ENCODE measurements at regions not wholly inside any gene's neighbourhood (a gene's known extent, or its start where the extent isn't known, plus 50 kb on each side); places are given as distances from the start of the nearest gene placed in this dataset.

DNA sequence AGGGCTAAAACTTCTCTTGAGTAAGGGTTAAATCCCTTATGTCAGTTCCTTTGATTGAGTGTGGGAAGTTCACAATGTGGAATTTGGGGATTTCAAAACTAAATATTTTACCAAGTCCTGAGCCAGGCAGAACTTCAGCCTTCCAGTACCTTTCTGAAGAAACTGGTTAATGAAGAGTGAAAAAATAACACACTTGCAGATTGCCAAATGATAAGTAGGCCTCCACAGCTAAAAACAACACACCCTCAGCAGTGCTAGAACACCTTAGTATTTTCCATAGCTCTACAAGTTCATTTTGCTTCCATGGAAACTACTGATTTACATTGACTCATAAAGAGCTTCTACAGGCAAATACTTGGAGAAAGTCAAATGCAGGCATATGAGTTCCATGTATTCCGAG, 326.8 kb downstream of the ZNF674 start:
- H2BK5ac ChIP-seq (ENCODE audit: low read depth, low read length, poor library complexity, severe bottlenecking) = no peak overlapping the region
- no peak overlapping the region for H3K23ac ChIP-seq (ENCODE audit: low read depth, low read length)
- no peak overlapping the region for H3K27ac ChIP-seq (ENCODE audit: insufficient read depth, low read length)
- no peak overlapping the region for H3K18ac ChIP-seq (ENCODE audit: low read depth, low read length)
- H2BK120ac ChIP-seq (ENCODE audit: low read depth, low read length) = no peak overlapping the region
- ATAC-seq (ENCODE audit: low read depth) (no peak), DNase-seq (no peak)
- no peaks in the 10 kb centered on the region for H3K4me1 ChIP-seq (ENCODE audit: control insufficient read depth, insufficient read depth, low read length)
- no peak overlapping the region for H2AK5ac ChIP-seq (ENCODE audit: low read depth, low read length)
- H2BK20ac ChIP-seq (ENCODE audit: low read depth, low read length) = no peak overlapping the region
- no CpG with 5 or more reads among the region's 1 CpG for WGBS, 2 experiments (ENCODE audit: extremely low coverage in 2 of 2, insufficient read length in 1 of 2)
- dilution Hi-C loops (cut with HindIII; ENCODE audit: low sequenced_read_pairs, unreplicated experiment) = no loop called here
- H3K9me3 ChIP-seq (ENCODE audit: control insufficient read depth, insufficient read depth, low read length) = no peaks in the 10 kb centered on the region
- no peaks in the 10 kb centered on the region for H3K36me3 ChIP-seq (ENCODE audit: control insufficient read depth, insufficient read depth, low read length)
- no peak overlapping the region for H2BK15ac ChIP-seq (ENCODE audit: low read depth, low read length)
- H3K4me3 ChIP-seq (ENCODE audit: insufficient read depth, low read depth, low read length) = no peak overlapping the region
- intact Hi-C loops (cut with micrococcal nuclease) = no loop called here
- no peaks in the 10 kb centered on the region for H3K9me1 ChIP-seq (ENCODE audit: insufficient read depth, low read length)
- in situ Hi-C loops (cut with MboI; ENCODE audit: low sequenced_read_pairs) = no loop called here
- POLR2A ChIA-PET (ENCODE audit: unreplicated experiment) = no interaction called here
- H2AFZ ChIP-seq (replicated peaks; ENCODE audit: low read length, poor library complexity) = no peak overlapping the region
- no peak overlapping the region for H3K9ac ChIP-seq (ENCODE audit: low read depth, low read length)
- no peak overlapping the region for H2AK9ac ChIP-seq (replicated peaks; ENCODE audit: low read depth, low read length, poor library complexity)
- no peak overlapping the region for H3K4me2 ChIP-seq (ENCODE audit: low read depth, low read length)
- H3K56ac ChIP-seq (ENCODE audit: extremely low read depth, insufficient read depth, low read length) = no peak overlapping the region
- H3K14ac ChIP-seq (replicated peaks; ENCODE audit: low read depth, low read length) = no peak overlapping the region
- H3K79me1 ChIP-seq (ENCODE audit: low read depth in 1 of 2, low read length in 2 of 2) = no peaks in the 10 kb centered on the region
- CTCF ChIA-PET = no interaction called here
- TF ChIP-seq CEBPB (IDR thresholded peaks at IDR 0.05; ENCODE audit: low read depth, low read length) (no peak), CHD1 (IDR thresholded peaks at IDR 0.05; ENCODE audit: low read depth, low read length) (no peak), RFX5 (IDR thresholded peaks at IDR 0.05; ENCODE audit: low read depth, low read length) (no peak), BHLHE40 (IDR thresholded peaks at IDR 0.05; ENCODE audit: low read depth, low read length) (no peak), FOS (IDR thresholded peaks at IDR 0.05; ENCODE audit: low read depth, low read length) (no peak), CTCF (conservative IDR thresholded peaks at IDR 0.05; ENCODE audit: low read depth, low read length) (no peak), MAFK (IDR thresholded peaks at IDR 0.05; ENCODE audit: low read depth, low read length) (no peak), RCOR1 (IDR thresholded peaks at IDR 0.05; ENCODE audit: insufficient replicate concordance, low read length) (no peak), NFE2L2 (IDR thresholded peaks at IDR 0.05; ENCODE audit: low read depth, low read length) (no peak), SMC3 (IDR thresholded peaks at IDR 0.05; ENCODE audit: low read depth, low read length) (no peak), MXI1 (IDR thresholded peaks at IDR 0.05; ENCODE audit: borderline replicate concordance, low read depth, low read length) (no peak), MAZ (IDR thresholded peaks at IDR 0.05; ENCODE audit: borderline replicate concordance, low read depth, low read length) (no peak), POLR2A (IDR thresholded peaks at IDR 0.05; ENCODE audit: low read depth, low read length) (no peak), RAD21 (IDR thresholded peaks at IDR 0.05; ENCODE audit: low read length) (no peak)
- TF ChIP-seq, protein P1, sequence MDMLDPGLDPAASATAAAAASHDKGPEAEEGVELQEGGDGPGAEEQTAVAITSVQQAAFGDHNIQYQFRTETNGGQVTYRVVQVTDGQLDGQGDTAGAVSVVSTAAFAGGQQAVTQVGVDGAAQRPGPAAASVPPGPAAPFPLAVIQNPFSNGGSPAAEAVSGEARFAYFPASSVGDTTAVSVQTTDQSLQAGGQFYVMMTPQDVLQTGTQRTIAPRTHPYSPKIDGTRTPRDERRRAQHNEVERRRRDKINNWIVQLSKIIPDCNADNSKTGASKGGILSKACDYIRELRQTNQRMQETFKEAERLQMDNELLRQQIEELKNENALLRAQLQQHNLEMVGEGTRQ (IDR thresholded peaks at IDR 0.05; ENCODE audit: low read depth, low read length) = no peak
- TF ChIP-seq, protein P2, sequence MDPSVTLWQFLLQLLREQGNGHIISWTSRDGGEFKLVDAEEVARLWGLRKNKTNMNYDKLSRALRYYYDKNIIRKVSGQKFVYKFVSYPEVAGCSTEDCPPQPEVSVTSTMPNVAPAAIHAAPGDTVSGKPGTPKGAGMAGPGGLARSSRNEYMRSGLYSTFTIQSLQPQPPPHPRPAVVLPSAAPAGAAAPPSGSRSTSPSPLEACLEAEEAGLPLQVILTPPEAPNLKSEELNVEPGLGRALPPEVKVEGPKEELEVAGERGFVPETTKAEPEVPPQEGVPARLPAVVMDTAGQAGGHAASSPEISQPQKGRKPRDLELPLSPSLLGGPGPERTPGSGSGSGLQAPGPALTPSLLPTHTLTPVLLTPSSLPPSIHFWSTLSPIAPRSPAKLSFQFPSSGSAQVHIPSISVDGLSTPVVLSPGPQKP (IDR thresholded peaks at IDR 0.05; ENCODE audit: borderline replicate concordance, low read depth, low read length) = no peak
- no peaks in the 10 kb centered on the region for H4K20me1 ChIP-seq (ENCODE audit: insufficient read depth, low read length)
- no peak overlapping the region for H4K91ac ChIP-seq (ENCODE audit: insufficient read depth, low read depth, low read length)
- BruUV-seq (replicated peaks) = no TSS peak
- H3K4ac ChIP-seq (ENCODE audit: low read depth, low read length) = no peak overlapping the region
- H3K27me3 ChIP-seq (ENCODE audit: control insufficient read depth, insufficient read depth, low read length) = peaks cover 10% of the 10 kb centered on the region; the same call in 1 of the 2 replicates
- no peak overlapping the region for H4K8ac ChIP-seq (ENCODE audit: low read depth in 2 of 2, low read length in 2 of 2)
- no peak overlapping the region for H4K5ac ChIP-seq (ENCODE audit: low read depth, low read length)

Measured in IMR-90 (cell line).